RWPE2 (cell line): ENCODE measurements at regions not wholly inside any gene's neighbourhood (a gene's known extent, or its start where the extent isn't known, plus 50 kb on each side); places are given as distances from the start of the nearest gene placed in this dataset.
"Not testable (repeated sequence)": the region's sequence is repeated elsewhere in the genome, so short reads cannot be mapped to it uniquely, and the experiment has no call there.

Experiments used
- ATAC-seq: fragments of 200-7000 bp; cut with Tn5 transposase; 3 replicates; pipeline ENCODE4 v1.9.1; 2021; ENCODE audit warnings: low read depth
- DNase-seq: peaks from one replicate; pipeline ENCODE4 v3.0.0-alpha.2; 2020; ENCODE audit warnings: low spot score
- H3K27ac ChIP-seq: fragments of 450-650 bp; 2 replicates; pipeline ENCODE4 v1.5.1; 2017; ENCODE audit warnings: mild to moderate bottlenecking; ENCODE audit not compliant: poor library complexity, severe bottlenecking
- H3K27me3 ChIP-seq: fragments of 250-450 bp; sonication (Bioruptor Pico); 2 replicates; pipeline ENCODE4 v1.5.1; 2021; ENCODE audit warnings: mild to moderate bottlenecking, moderate library complexity; ENCODE audit not compliant: insufficient read depth, poor library complexity, severe bottlenecking
- H3K36me3 ChIP-seq: fragments of 250-450 bp; sonication (Bioruptor Pico); 2 replicates; pipeline ENCODE4 v1.5.1; 2020; ENCODE audit warnings: low read depth, mild to moderate bottlenecking, moderate library complexity
- H3K4me1 ChIP-seq: fragments of 250-450 bp; sonication (Bioruptor Pico); 2 replicates; pipeline ENCODE4 v1.5.1; 2021; ENCODE audit warnings: mild to moderate bottlenecking, moderate library complexity; ENCODE audit not compliant: insufficient read depth, poor library complexity, severe bottlenecking
- H3K4me3 ChIP-seq: fragments of 250-450 bp; sonication (Bioruptor Pico); 2 replicates; pipeline ENCODE4 v1.5.1; 2021; ENCODE audit warnings: mild to moderate bottlenecking, moderate library complexity; ENCODE audit not compliant: severe bottlenecking
- H3K9me3 ChIP-seq: fragments of 250-450 bp; sonication (Bioruptor Pico); 2 replicates; pipeline ENCODE4 v1.5.1; 2021; ENCODE audit warnings: mild to moderate bottlenecking, moderate library complexity; ENCODE audit not compliant: severe bottlenecking
- TF ChIP-seq, protein P1 (sequence below): fragments of 450-650 bp; IDR thresholded peaks from one replicate; pipeline ENCODE4 v1.5.1; 2017; ENCODE audit warnings: mild to moderate bottlenecking, moderate library complexity; ENCODE audit not compliant: poor library complexity, severe bottlenecking

DNA sequence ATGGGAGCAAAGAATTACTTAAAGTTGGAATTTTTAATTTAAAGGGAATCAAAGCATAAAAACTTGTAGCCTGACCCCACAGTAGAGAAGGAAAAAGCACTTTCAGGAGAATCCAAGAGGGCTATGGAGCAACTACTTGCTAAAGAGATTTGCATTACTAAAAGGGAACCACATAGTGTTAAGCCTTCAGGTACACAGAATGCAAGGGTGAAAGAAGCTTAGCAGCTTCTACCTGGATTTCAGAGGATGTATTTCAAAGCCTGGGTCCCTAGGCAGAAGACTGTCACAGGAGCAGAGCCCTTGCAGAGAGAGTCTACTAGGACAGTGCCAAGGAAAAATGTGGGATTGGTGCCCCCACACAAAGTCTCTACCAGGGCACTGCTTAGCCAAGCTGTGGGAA is 575.0 kb downstream of the GBE1 start:
- TF ChIP-seq, protein P1, sequence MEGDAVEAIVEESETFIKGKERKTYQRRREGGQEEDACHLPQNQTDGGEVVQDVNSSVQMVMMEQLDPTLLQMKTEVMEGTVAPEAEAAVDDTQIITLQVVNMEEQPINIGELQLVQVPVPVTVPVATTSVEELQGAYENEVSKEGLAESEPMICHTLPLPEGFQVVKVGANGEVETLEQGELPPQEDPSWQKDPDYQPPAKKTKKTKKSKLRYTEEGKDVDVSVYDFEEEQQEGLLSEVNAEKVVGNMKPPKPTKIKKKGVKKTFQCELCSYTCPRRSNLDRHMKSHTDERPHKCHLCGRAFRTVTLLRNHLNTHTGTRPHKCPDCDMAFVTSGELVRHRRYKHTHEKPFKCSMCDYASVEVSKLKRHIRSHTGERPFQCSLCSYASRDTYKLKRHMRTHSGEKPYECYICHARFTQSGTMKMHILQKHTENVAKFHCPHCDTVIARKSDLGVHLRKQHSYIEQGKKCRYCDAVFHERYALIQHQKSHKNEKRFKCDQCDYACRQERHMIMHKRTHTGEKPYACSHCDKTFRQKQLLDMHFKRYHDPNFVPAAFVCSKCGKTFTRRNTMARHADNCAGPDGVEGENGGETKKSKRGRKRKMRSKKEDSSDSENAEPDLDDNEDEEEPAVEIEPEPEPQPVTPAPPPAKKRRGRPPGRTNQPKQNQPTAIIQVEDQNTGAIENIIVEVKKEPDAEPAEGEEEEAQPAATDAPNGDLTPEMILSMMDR = no peak
- no peaks in the 10 kb centered on the region for H3K4me1 ChIP-seq
- no peak for DNase-seq
- H3K9me3 ChIP-seq = no peaks in the 10 kb centered on the region
- H3K27ac ChIP-seq = no peak overlapping the region
- H3K36me3 ChIP-seq = no peaks in the 10 kb centered on the region
- no peak for ATAC-seq
- H3K27me3 ChIP-seq = no peaks in the 10 kb centered on the region
- H3K4me3 ChIP-seq = no peak overlapping the region

DNA sequence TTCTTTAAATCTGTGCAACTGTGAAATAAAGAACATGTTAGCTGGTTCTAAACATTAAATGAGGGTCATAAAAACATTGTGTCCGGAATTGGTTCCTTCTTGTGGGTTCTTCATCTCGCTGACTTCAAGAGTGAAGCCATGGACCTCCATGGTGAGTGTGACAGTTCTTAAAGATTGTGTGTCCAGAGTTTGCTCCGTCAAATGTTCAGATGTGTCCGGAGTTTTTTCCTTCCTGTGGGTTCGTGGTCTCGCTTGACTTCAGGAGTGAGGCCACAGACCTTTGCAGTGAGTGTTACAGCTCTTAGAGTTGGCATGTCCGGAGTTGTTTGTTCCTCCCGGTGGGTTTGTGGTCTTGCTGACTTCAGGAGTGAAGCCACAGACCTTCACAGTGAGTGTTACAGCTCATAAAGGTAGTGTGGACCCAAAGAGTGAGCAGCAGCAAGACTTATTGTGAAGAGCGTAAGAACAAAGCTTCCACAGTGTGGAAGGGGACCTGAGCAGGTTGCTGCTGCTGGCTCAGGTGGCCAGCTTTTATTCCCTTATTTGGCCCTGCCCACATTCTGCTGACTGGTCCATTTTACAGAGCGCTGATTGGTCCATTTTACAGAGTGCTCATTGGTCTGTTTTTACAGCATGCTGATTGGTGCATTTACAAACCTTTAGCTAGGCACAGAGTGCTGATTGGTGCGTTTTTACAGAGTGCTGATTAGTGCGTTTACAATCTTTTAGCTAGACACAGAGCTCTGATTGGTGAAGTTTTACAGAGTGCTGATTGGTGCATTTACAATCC is 579.2 kb downstream of the GBE1 start:
- H3K4me3 ChIP-seq, H3K27ac ChIP-seq, H3K9me3 ChIP-seq, ATAC-seq, H3K4me1 ChIP-seq, H3K36me3 ChIP-seq, DNase-seq, H3K27me3 ChIP-seq: not testable (repeated sequence)

DNA sequence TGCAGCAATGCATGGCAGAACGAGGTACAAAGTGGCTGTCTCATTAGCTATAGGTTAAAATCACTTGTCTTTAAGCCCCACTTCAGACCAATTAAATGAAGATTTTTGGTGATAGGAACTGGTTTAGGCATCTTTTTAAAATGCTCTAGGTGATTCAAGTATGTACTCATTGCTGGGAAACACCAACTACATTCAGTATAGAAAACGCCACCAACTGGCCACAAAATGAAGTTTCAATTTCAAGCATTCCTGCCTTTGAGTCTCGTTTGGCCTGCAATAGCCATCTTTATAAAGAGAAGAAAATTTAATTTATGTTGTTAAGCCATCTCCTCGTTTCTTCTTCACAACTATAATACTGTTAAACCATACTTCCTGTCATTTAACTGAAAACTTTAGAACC is 587.9 kb downstream of the GBE1 start:
- TF ChIP-seq, protein P1 = peak; percentile 48
- Histone ChIP-seq H3K4me1 (no peaks in the 10 kb centered on the region), H3K4me3 (no peak overlapping the region), H3K27me3 (no peaks in the 10 kb centered on the region), H3K36me3 (no peaks in the 10 kb centered on the region), H3K27ac (no peak overlapping the region), H3K9me3 (no peaks in the 10 kb centered on the region)
- DNase-seq (no peak), ATAC-seq (no peak)

DNA sequence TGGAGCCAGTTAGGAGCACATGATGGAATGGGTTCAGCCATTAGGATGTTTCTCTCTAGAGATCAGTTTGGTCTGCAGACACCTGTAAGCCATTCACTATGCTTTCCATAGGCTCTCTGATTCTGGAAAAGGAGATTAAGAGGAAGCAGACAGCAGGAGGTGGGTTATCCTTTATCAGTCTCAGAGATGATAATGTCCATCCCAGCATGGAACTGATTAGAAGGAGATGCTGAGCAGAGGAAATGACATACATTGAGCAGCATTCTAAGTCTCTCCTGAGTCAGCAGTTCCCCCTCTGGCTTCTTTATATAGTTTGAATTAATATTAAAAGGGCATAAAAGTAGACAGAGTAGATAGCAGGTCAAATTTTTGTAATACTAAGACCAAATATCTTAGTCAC is 591.1 kb downstream of the GBE1 start:
- Histone ChIP-seq H3K27me3 (no peaks in the 10 kb centered on the region), H3K27ac (no peak overlapping the region), H3K4me3 (no peak overlapping the region), H3K36me3 (no peaks in the 10 kb centered on the region), H3K4me1 (no peaks in the 10 kb centered on the region), H3K9me3 (no peaks in the 10 kb centered on the region)
- DNase-seq (no peak), ATAC-seq (no peak)
- TF ChIP-seq, protein P1 = no peak

DNA sequence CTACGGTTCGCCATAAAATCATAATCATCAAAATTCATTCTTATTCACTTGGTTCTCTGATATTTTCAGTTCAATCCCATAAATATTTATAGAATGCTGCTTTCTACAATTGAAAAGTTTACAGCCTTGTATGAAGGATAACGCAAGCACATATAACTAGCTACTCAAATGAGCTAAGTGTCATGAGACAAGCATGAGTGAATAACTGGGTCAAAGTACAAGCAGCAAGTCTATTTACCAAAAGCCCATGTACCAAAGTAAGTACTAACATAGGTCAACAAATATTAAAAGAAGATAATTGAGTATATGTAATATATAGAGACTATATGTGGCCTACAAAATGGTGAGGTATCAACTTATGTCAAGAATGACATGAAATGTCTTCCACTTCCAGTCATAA is 596.6 kb downstream of the GBE1 start:
- TF ChIP-seq, protein P1 = no peak
- H3K4me3 ChIP-seq = no peak overlapping the region
- ATAC-seq = no peak

More for the DNA sequence above, 596.6 kb downstream of the GBE1 start:
- no peaks in the 10 kb centered on the region for H3K36me3 ChIP-seq
- no peak for DNase-seq
- H3K27ac ChIP-seq = no peak overlapping the region
- H3K4me1 ChIP-seq = no peaks in the 10 kb centered on the region
- H3K27me3 ChIP-seq = peaks cover 3% of the 10 kb centered on the region
- H3K9me3 ChIP-seq = no peaks in the 10 kb centered on the region
